ENCODE measurements at regions not wholly inside any gene's neighbourhood (a gene's known extent, or its start where the extent isn't known, plus 50 kb on each side); places are given as distances from the start of the nearest gene placed in this dataset.

DNA sequence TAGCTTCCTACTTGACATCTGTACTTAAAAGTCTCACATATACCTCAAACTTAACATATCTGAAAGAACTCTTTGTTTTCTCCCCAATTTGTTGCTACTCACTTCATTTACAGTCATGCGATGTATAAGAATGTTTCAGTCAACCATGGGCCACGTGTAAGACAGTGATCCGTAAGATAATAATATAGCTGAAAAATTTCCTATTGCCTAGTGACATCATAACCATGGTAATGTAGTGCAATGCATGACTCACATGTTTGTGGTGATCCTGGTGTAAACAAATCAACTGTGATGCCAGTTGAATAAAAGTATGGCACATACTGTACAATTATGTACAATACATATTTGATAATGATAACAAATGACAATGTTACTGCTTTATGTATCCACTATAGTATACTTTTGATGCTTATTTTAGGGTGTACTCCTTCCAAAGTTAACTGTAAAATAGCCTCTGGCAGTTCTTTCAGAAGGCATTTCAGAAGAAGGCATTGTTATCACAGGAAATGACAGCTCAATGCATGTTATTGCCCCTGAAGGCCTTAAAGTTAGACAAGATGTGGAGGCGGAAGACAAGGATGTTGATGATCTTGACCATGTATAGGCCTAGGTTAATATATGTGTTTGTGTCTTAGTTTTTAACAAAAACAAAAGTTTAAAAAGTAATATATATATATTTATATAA is 579.0 kb downstream of the EPHA7 start:
- FAIRE-seq (no peak), DNase-seq (ENCODE audit: extremely low spot score, insufficient read length, low read depth) (no peak)

DNA sequence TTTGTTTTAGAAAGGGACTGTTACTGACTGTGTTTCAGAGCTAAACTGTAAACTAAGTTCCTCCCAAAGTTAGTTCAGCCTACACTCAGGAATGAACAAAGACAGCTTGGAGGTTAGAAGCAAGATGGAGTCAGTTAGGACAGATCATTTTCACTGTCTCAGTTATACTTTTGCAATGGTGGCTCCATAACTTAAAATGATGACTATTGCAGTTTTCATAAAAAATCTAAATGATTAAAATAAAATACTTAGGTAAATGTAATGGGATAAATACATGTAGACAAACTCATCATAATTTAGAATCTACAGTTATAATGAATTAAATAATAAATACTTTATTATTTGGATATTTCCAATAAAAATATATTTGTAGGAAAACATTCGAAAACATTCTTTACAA is 590.6 kb downstream of the EPHA7 start:
- no peak for DNase-seq (ENCODE audit: extremely low spot score, insufficient read length, low read depth)
- no peak for FAIRE-seq

- DNase-seq (ENCODE audit: extremely low spot score, insufficient read length, low read depth): no peak
- FAIRE-seq: no peak
Observed at GRCh38 chr6:92827104-92827503, 592.3 kb downstream of the EPHA7 start.

- no peak for DNase-seq (ENCODE audit: extremely low spot score, insufficient read length, low read depth)
- FAIRE-seq: no peak
Observed at GRCh38 chr6:92826633-92827032, 592.7 kb downstream of the EPHA7 start.

DNA sequence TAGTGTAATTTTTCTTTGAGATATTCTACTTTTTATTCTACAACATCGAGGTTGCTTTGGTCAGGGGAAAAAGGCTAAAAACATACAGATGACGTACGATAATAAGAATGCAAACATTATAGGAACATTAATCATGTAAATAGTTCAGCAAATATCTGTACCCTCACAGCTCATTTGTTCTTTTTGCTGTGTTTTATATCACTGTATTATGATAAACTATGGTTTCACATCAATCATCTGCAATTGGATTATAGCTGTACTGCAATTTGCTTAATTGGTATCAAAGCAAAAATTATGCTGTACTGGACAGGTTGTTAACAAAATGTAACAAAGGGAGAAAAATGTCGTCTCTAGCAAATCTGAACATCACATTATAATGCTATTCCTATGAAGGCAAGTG is 597.1 kb downstream of the EPHA7 start:
- no peak for FAIRE-seq
- DNase-seq (ENCODE audit: extremely low spot score, insufficient read length, low read depth): no peak

GRCh38 chr6:92820601-92821000 is 598.8 kb downstream of the EPHA7 start:
- FAIRE-seq (no peak), DNase-seq (ENCODE audit: extremely low spot score, insufficient read length, low read depth) (no peak)

DNA sequence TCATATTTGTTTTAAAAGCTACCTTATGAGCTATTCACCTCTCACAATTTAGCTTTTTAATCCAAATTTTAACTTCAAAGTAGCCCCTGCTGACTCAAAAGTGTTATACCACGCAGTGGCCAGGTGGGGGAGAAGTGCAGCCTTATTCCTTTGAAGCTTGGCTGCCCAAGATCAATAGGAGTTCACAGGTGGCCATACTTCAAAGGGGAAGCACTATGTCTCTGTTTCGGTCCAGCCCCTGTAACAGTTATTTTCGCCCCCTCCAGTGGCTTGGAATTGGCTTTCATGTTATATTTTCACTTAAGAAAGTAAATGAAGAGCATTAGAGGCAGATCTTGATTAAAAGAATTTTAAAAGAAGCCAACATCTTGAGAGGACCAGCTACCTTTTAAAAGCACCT is 608.4 kb downstream of the EPHA7 start:
- DNase-seq (ENCODE audit: extremely low spot score, insufficient read length, low read depth) (peak; percentile 2), FAIRE-seq (no peak)

GRCh38 chr6:92806254-92806653 is 613.1 kb downstream of the EPHA7 start:
- no peak for FAIRE-seq
- no peak for DNase-seq (ENCODE audit: extremely low spot score, insufficient read length, low read depth)

- DNase-seq (ENCODE audit: extremely low spot score, insufficient read length, low read depth) (no peak), FAIRE-seq (no peak)
Observed at GRCh38 chr6:92791403-92791802, 628.0 kb downstream of the EPHA7 start.

- FAIRE-seq: no peak
- DNase-seq (ENCODE audit: extremely low spot score, insufficient read length, low read depth): no peak
Observed at GRCh38 chr6:92790381-92790780, 629.0 kb downstream of the EPHA7 start.

DNA sequence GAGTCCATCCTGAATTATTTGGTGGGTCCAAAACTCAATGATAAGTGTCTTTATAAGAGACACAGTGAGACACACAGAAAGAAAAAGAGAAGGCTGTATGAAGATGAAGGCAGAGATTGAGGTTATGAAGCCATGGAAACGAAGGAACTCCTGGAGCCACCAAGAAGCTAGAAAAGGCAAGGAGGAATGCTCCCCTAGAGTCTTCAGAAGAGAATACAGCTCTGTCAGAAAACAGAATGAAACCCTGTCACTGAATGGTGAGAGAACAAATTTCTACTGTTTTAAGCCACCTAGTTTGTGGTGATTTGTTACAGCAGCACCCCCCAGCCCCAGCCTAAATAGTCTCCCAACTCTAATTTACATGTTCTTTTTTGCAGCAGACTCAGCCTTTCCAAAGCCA is 635.1 kb downstream of the EPHA7 start:
- DNase-seq (ENCODE audit: extremely low spot score, insufficient read length, low read depth) (no peak), FAIRE-seq (no peak)

GRCh38 chr6:92779746-92780145 is 639.6 kb downstream of the EPHA7 start:
- FAIRE-seq (no peak), DNase-seq (ENCODE audit: extremely low spot score, insufficient read length, low read depth) (no peak)

- FAIRE-seq: no peak
- DNase-seq (ENCODE audit: extremely low spot score, insufficient read length, low read depth): no peak
Observed at GRCh38 chr6:92777146-92777740, 642.1 kb downstream of the EPHA7 start.

DNA sequence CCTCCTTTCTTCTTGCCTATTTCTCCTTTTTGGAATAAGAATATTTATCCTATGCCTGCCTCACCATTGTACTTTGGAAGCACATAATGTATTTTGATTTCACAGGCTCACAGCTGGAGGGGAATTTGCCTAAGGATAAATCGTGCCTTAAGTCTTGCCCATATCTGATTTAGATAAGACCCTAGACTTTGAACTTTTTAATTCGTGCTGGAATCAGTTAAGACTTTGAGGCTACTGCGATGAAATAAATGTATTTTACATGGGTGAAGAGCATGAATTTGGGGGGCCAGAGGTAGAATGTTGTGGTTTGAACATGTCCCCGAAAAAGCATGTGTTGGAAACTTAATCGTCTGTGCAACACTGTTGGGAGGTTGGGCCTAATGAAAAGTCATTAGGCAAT is 648.8 kb downstream of the EPHA7 start:
- no peak for DNase-seq (ENCODE audit: extremely low spot score, insufficient read length, low read depth)
- no peak for FAIRE-seq

DNA sequence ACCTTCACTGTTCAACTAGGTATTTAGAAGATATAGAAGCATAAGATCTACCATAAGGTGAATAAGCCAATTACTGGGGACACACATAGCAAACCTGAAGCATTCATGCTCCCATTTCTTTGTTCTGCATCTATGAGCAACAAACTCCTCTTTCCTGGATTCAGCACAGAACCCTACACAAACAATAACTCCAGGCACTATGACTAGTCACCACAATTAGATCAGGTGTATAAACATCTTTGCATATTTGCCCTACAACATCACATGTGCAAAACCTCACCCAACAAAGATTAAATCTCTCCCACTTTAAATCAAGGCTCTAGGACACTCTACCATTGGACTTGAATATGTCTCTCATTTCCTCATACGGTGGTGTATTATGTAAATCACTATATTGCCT is 652.3 kb downstream of the EPHA7 start:
- DNase-seq (ENCODE audit: extremely low spot score, insufficient read length, low read depth) (no peak), FAIRE-seq (no peak)

- FAIRE-seq (no peak), DNase-seq (ENCODE audit: extremely low spot score, insufficient read length, low read depth) (no peak)
Observed at GRCh38 chr6:92763680-92764079, 655.7 kb downstream of the EPHA7 start.

GRCh38 chr6:92763274-92763584 is 656.1 kb downstream of the EPHA7 start:
- FAIRE-seq: no peak
- DNase-seq (ENCODE audit: extremely low spot score, insufficient read length, low read depth): no peak

- DNase-seq (ENCODE audit: extremely low spot score, insufficient read length, low read depth): no peak
- FAIRE-seq: no peak
Observed at GRCh38 chr6:92762443-92763273, 656.7 kb downstream of the EPHA7 start.

- DNase-seq (ENCODE audit: extremely low spot score, insufficient read length, low read depth) (no peak), FAIRE-seq (no peak)
Observed at GRCh38 chr6:92759178-92759577, 660.2 kb downstream of the EPHA7 start.

DNA sequence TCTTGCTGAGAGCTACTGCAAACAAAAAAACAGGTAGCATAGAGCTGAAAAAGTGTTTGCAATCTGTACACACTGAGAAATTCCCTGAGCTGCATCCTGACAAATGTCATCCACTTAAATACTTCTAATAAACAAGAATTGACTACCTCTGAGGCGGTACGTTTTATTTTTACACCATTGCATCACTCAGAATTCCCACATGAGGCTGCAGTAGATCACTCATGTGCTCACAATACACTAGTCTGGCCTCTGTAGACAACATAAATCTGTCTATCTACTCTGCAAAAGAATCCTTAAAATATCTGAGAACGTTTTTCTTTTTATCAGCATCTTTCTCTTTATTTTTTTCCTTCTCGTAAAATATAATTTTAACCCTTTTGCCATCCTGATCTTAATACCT is 661.4 kb downstream of the EPHA7 start:
- DNase-seq (ENCODE audit: extremely low spot score, insufficient read length, low read depth) (no peak), FAIRE-seq (no peak)

DNA sequence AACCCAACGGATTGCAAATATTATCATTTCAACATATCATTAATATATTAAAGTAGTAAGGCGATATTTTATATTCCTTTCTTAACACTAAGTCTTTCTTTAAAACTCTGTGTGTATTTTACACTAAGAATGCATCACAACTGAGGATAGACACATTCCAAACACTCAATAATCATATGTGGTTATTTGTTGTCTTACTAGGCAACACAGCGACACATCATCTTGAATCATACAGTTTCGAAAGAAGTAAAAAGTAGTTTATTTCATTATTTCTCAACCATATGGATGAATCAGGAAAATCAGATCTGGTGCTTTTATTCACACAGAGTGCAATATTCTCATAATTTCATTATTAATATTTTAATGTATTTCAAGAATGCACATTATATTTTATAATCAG is 662.4 kb downstream of the EPHA7 start:
- FAIRE-seq (no peak), DNase-seq (ENCODE audit: extremely low spot score, insufficient read length, low read depth) (no peak)

Data from GM18507 (cell line).